Calu3 (cell line): ENCODE measurements at regions not wholly inside any gene's neighbourhood (a gene's known extent, or its start where the extent isn't known, plus 50 kb on each side); places are given as distances from the start of the nearest gene placed in this dataset.
"Not testable (repeated sequence)": the region's sequence is repeated elsewhere in the genome, so short reads cannot be mapped to it uniquely, and the experiment has no call there.

Experiments
- BruUV-seq: library from RNA; stranded (reverse); fragments of 400-500 nt; replicated peaks from 2 replicates; lab custom pipeline; 2021; lab: Mats Ljungman, UMichigan
- CTCF ChIA-PET: fragments of 300-600 bp; sonication (Branson Sonifier 250); formaldehyde crosslinking; loops from one replicate; lab custom pipeline; 2022; ENCODE audit warnings: antibody characterized with exemption; lab: Charles Lee
- DNase-seq: peaks from one replicate; pipeline ENCODE4 v3.0.0; 2022
- H3K27ac Mint-ChIP-seq: one replicate; pipeline ENCODE4 v1.8.0; 2022; ENCODE audit warnings: mixed read lengths; ENCODE audit not compliant: unreplicated experiment
- H3K27me3 Mint-ChIP-seq: one replicate; pipeline ENCODE4 v1.8.0; 2022; ENCODE audit warnings: mixed read lengths; ENCODE audit not compliant: unreplicated experiment
- H3K36me3 Mint-ChIP-seq: one replicate; pipeline ENCODE4 v1.8.0; 2022; ENCODE audit warnings: mild to moderate bottlenecking, moderate library complexity, mixed read lengths; ENCODE audit not compliant: insufficient read depth, unreplicated experiment
- H3K4me1 Mint-ChIP-seq: one replicate; pipeline ENCODE4 v1.8.0; 2022; ENCODE audit warnings: mild to moderate bottlenecking, low read depth, mixed read lengths; ENCODE audit not compliant: unreplicated experiment
- H3K4me3 Mint-ChIP-seq: one replicate; pipeline ENCODE4 v1.8.0; 2022; ENCODE audit warnings: mild to moderate bottlenecking, low read depth, moderate library complexity, mixed read lengths; ENCODE audit not compliant: unreplicated experiment
- H3K9me3 Mint-ChIP-seq: one replicate; pipeline ENCODE4 v1.8.0; 2022; ENCODE audit warnings: low read depth, mixed read lengths; ENCODE audit not compliant: unreplicated experiment
- CTCF ChIP-seq: fragments of 200-600 bp; IDR thresholded peaks from one replicate; pipeline ENCODE4 v1.8.0; 2022; ENCODE audit warnings: antibody characterized with exemption; ENCODE audit not compliant: unreplicated experiment
- intact Hi-C: fragments of 100-400 bp; cut with micrococcal nuclease; formaldehyde crosslinking; loops from one replicate; pipeline ENCODE4 v1.10.0; 2022; ENCODE audit not compliant: unreplicated experiment

DNA sequence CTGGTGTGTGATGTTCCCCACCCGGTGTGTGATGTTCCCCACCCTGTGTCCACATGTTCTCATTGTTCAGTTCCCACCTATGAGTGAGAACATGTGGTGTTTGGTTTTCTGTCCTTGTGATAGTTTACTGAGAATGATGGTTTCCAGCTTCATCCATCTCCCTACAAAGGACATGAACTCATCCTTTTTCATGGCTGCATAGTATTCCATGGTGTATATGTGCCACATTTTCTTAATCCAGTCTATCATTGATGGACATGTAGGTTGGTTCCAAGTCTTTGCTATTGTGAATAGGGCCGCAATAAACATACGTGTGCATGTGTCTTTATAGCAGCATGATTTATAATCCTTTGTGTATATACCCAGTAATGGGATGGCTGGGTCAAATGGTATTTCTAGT, 201.5 kb upstream of the IRAK1BP1 start:
- H3K9me3 Mint-ChIP-seq, H3K27me3 Mint-ChIP-seq, H3K4me1 Mint-ChIP-seq, H3K4me3 Mint-ChIP-seq, H3K27ac Mint-ChIP-seq, H3K36me3 Mint-ChIP-seq, CTCF ChIA-PET, intact Hi-C loops, BruUV-seq, DNase-seq: not testable (repeated sequence)

- Mint-ChIP-seq H3K9me3 (no peaks in the 10 kb centered on the region), H3K27me3 (no peaks in the 10 kb centered on the region), H3K27ac (no peak overlapping the region), H3K4me3 (no peak overlapping the region), H3K4me1 (no peaks in the 10 kb centered on the region), H3K36me3 (no peaks in the 10 kb centered on the region)
- no peak for DNase-seq
- TF ChIP-seq CTCF, result no peak
- intact Hi-C loops, result no loop called here
- no TSS peak for BruUV-seq
- CTCF ChIA-PET, result no interaction called here
Observed at GRCh38 chr6:78666764-78667163, 200.6 kb upstream of the IRAK1BP1 start.

DNA sequence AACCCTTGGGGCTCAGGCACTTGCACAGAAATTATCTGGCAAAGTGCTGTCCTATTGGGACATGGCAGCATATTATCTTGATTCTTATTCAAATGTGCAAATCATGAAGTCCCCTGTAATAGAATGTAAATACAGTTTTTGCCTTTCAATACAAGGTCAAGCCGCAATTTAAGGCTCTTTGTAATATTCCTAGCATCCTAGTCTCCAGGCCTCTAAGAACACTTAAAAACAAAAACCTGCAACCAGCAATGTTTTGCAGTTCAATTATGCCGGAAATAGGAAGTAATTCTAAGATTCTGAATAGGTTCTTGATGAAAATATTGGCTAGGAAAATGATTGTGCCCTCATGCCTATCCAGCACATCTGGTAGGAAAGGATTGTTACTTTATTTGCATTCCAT, 197.2 kb upstream of the IRAK1BP1 start:
- Mint-ChIP-seq H3K27ac (no peak overlapping the region), H3K4me1 (no peaks in the 10 kb centered on the region), H3K27me3 (no peaks in the 10 kb centered on the region), H3K4me3 (no peak overlapping the region), H3K9me3 (no peaks in the 10 kb centered on the region), H3K36me3 (no peaks in the 10 kb centered on the region)
- DNase-seq, result no peak
- no TSS peak for BruUV-seq
- intact Hi-C loops, result no loop called here
- CTCF ChIA-PET, result no interaction called here
- no peak for TF ChIP-seq CTCF

- Mint-ChIP-seq H3K4me3 (no peak overlapping the region), H3K36me3 (no peaks in the 10 kb centered on the region), H3K9me3 (no peaks in the 10 kb centered on the region), H3K27me3 (no peaks in the 10 kb centered on the region), H3K27ac (no peak overlapping the region), H3K4me1 (no peaks in the 10 kb centered on the region)
- BruUV-seq, result no TSS peak
- DNase-seq, result no peak
- intact Hi-C loops, result no loop called here
- CTCF ChIA-PET, result no interaction called here
- no peak for TF ChIP-seq CTCF
Observed at GRCh38 chr6:78670802-78671201, 196.5 kb upstream of the IRAK1BP1 start.

GRCh38 chr6:78676069-78677007, 191.0 kb upstream of the IRAK1BP1 start:
- BruUV-seq, CTCF ChIA-PET, intact Hi-C loops: not testable (repeated sequence)

More at GRCh38 chr6:78676069-78677007, 191.0 kb upstream of the IRAK1BP1 start:
- H3K27ac Mint-ChIP-seq, H3K4me3 Mint-ChIP-seq, H3K27me3 Mint-ChIP-seq, DNase-seq, H3K36me3 Mint-ChIP-seq, H3K9me3 Mint-ChIP-seq, H3K4me1 Mint-ChIP-seq: not testable (repeated sequence)
